ENCODE measurements at regions not wholly inside any gene's neighbourhood (a gene's known extent, or its start where the extent isn't known, plus 50 kb on each side); places are given as distances from the start of the nearest gene placed in this dataset.

DNA sequence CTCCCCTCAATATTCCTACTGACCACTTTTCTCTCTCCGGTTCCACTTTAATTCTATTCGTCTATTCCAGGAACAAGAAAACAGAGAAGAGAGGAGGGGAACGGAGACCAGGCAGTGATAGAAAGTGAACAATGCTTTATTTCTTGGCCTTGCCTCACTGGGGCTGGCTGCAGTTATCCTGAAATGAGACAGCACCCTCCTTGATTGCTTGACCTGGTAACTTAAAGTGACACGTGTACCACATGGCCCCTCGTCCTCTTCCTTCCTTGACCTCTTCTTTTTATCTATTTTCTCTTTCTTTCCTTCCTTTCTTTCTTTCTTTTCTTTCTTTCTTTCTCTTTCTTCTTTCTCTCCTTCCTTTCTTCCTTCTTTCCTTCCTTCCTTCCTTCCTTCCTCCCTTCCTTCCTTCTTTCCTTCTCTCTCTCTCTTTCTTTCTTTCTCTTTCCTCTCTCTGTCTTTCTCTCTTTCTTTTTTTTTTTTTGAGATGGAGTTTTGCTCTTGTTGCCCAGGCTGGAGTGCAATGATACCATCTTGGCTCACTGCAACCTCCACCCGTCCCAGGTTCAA lies 52.8 kb upstream of the CLMP start:
- TF ChIP-seq, protein P1, sequence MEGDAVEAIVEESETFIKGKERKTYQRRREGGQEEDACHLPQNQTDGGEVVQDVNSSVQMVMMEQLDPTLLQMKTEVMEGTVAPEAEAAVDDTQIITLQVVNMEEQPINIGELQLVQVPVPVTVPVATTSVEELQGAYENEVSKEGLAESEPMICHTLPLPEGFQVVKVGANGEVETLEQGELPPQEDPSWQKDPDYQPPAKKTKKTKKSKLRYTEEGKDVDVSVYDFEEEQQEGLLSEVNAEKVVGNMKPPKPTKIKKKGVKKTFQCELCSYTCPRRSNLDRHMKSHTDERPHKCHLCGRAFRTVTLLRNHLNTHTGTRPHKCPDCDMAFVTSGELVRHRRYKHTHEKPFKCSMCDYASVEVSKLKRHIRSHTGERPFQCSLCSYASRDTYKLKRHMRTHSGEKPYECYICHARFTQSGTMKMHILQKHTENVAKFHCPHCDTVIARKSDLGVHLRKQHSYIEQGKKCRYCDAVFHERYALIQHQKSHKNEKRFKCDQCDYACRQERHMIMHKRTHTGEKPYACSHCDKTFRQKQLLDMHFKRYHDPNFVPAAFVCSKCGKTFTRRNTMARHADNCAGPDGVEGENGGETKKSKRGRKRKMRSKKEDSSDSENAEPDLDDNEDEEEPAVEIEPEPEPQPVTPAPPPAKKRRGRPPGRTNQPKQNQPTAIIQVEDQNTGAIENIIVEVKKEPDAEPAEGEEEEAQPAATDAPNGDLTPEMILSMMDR (IDR thresholded peaks at IDR 0.05; ENCODE audit: poor library complexity, severe bottlenecking) = no peak
- no peak for TF ChIP-seq SMC3 (conservative IDR thresholded peaks at IDR 0.05; ENCODE audit: poor library complexity)
- no peak for TF ChIP-seq EP300 (conservative IDR thresholded peaks at IDR 0.05; ENCODE audit: poor library complexity, severe bottlenecking)
